Stimulated activated CD4-positive, alpha-beta T cell treated with anti-CD3 and anti-CD28 coated beads, Interleukin-12 subunit alpha, Interleukin-12 subunit beta, amount 100 ng/mL, for 48 hours (primary cell): ENCODE measurements at regions not wholly inside any gene's neighbourhood (a gene's known extent, or its start where the extent isn't known, plus 50 kb on each side); places are given as distances from the start of the nearest gene placed in this dataset.
"Not testable (repeated sequence)": the region's sequence is repeated elsewhere in the genome, so short reads cannot be mapped to it uniquely, and the experiment has no call there.

Experiments used
- DNase-seq, 3 donors: peaks; one replicate each; pipeline ENCODE4 v3.0.0-alpha.2; 2020; ENCODE audit warnings: low read depth in 2 of 3, low spot score in 1 of 3

DNA sequence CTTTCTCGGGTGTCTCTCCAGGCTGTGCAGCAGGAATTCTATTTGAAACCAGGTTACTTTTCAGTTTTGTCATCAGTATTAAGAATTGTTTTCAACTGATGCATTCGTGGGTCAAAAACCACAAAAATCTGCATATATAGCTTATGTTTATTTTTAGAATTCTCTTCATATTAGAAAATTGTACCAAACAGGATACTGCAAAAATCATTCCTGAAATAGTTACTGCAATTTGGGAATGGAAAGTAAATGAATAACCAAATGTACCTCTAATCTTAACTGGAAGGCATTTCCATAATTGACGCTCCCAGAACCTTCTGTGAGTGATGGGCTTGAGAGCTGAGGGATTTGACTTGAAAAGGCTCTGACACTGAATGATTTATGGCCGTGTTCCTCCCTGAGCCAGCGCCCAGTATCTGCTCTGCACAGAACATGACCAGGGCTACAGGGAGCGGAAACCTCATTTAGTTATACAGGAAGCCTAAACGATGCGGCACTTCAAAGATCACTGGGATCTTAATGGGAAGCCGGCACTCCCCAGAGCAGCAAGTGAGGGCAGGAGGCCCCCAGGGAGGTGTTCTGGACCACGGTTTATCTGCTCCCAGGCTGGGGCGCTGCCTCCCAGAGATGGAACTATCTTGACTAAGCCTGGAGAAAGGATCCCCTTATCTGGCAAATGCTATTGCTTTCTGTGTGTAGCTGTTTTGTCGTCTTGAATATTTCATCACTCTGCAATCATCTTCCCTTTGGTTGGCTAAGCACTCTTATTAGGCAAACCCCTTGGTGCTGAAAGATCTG, 446.0 kb downstream of the QKI start:
- no peak for DNase-seq

GRCh38 chr6:163858870-163859269, 444.4 kb downstream of the QKI start:
- not testable (repeated sequence) for DNase-seq

DNA sequence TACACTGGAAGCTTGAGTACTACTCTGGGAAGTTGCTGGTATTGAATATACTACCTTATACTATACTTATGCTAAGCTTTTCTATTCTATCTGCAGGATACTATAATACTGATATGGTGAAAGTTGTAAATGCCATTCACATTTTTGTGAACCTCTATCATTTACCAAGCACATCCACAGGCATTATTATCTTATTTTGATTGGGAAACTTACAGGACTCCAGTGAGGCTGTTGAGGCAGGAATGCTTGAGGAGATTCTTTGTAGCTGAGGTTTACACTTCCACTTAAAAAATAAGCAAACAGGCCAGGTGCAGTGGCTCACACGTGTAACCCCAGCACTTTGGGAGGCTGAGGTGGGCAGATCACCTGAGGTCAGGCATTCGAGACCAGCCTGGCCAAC, 442.9 kb downstream of the QKI start:
- DNase-seq: no peak

DNA sequence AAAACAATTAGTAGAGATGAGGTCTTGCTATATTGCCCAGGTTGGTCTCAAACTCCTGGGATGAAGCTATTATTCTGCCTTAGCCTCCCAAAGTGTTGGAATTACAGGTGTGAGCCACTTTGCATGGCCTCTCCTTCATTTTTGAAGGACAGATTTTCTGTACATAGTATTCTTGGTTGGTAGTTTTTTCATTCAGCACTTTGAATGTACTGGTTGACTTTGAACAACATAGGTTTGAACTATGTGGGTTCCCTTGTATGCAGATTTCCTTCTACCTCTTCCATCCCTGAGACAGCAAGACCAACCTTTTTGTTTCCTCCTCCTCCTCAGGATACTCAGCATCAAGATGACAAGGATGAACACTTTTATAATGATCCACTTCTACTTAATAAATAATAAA, 436.4 kb downstream of the QKI start:
- no peak for DNase-seq

DNA sequence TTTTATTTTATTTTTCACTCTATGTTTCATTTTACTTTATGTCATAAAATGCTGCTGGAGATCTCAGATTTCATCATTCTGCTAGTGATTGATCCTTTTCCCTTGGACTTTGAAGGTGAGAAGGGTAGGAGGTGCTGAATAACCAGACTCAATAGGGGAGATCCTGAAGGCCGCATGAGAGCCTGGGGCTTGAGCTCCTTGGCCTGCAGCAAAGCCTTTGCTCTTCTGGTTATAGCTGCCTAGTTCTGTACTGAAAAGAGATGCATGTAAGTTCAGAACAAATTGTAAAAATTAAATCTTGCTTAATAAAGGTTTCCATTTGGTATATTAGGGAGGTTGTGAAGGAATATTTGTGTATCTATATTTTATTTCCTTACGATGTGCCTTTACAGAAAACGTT, 430.2 kb downstream of the QKI start:
- no peak for DNase-seq

- no peak for DNase-seq
These were observed 429.8 kb downstream of the QKI start for GRCh38 chr6:163844357-163844756.

GRCh38 chr6:163843218-163843617, 428.7 kb downstream of the QKI start:
- no peak for DNase-seq

DNA sequence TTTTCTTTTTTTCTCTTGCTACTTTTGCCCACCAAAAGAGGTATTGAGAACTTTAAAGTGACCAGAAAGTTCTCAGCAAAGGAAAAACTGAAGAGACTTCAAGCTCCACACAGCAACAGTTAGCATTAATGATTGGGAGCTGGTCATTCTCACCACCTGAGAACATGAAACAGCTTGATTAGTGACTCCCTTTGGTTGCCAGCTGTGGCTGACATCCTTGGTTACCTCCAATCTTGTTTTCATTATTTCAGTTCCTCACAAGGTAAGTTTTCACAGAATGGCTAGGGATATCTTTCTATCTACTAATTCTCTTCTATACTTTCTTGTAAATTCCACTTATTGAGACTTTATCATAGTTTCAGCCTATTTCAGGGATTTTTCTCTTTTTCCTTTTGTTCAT, 427.9 kb downstream of the QKI start:
- no peak for DNase-seq

- no peak for DNase-seq
These were observed 427.2 kb downstream of the QKI start for GRCh38 chr6:163841733-163842132.

DNA sequence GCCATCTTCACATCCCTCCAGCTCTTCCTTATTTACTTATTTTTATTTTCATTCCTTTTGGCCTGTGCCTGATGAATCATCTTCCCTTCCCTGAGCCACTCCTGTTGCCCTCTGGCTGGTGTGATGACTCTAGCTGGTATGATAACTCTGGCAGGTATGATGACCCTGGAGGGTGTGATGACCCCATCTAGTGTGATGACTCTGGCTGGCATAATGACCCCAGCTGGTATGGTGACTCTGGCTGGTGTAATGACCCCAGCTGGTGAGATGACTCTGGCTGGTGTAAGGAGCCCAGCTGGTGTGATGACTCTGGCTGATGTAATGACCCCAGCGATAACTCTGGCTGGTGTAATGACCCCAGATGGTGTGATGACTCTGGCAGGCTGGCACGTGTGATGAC, 426.8 kb downstream of the QKI start:
- no peak for DNase-seq

GRCh38 chr6:163840880-163841279, 426.4 kb downstream of the QKI start:
- DNase-seq: no peak

GRCh38 chr6:163839296-163839695, 424.8 kb downstream of the QKI start:
- DNase-seq: no peak

GRCh38 chr6:163837691-163838431, 423.3 kb downstream of the QKI start:
- DNase-seq: no peak

DNA sequence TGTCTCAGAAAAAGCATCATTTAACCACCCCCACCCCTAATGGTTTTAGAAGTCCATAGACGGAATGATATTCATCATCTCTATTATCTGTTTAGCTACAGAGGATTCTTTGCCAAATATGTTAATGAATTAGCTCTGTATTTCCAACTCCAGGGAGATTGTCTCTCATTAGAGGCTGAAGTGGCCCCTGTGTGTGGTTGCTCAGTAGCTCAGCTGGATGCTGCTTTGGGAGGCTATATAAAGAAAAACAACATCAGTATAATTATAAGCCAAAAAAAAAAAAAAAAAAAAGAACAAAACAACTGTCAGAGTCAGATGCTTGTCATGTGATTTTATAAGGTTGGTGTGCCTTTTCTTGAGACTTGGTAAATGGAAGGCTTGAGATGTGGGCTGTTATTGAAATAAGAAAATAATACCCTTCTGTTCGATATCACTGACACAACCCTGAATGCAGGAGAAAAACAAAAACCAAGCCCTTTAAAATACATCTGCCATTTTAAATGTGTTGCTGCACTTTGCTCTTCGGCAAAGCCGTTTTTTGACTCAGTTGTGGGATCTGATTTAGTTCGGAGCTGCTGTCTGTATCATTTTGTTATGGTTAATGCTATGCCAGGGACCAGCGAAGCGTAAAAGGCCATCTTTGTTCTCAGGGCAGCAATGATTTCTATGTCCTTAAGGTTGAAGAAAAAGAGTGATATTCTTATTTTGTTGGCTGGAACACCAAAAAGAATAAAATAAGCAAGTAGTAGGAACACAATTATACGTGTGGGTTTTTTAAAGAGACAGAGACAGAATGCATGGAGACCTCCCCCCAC, 422.6 kb downstream of the QKI start:
- no peak for DNase-seq

- no peak for DNase-seq
These were observed 421.1 kb downstream of the QKI start for GRCh38 chr6:163835439-163836171.

DNA sequence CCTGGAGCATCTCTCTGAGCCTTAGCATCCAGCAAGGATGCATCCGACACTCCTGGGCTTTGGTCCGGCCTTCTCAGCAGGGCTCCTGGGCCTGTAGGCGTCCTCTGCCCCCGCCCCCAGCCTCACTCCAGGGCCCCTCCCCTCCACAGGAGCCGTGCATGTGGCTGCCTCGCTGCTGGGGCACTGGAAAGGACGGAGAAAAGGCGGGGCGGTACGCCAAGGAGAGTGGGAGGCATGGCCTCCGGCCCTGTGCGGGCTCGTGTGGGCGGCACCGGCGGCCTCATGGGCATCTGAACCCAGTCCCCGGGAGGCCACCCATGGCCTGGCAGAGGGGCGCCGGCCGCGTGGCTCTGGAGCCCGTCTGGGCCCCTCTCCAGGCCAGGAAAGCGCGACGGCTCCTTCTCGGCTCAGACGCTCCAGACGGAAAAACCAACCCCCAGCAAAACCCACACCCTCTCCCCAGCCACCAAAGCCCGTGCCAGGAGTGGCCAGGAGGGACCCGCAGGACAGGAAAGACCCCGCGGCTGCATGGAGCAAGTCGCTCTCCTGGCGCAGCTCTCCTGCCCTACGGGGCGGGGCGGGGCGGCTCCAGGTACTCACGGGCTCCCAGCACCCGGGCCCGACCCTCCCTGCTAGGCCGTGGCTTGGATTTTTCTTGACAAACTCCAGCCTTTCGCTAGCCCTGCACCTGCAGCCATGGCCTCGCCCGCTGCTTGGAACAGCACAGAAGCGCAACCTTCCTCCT, 419.9 kb downstream of the QKI start:
- DNase-seq: no peak

DNA sequence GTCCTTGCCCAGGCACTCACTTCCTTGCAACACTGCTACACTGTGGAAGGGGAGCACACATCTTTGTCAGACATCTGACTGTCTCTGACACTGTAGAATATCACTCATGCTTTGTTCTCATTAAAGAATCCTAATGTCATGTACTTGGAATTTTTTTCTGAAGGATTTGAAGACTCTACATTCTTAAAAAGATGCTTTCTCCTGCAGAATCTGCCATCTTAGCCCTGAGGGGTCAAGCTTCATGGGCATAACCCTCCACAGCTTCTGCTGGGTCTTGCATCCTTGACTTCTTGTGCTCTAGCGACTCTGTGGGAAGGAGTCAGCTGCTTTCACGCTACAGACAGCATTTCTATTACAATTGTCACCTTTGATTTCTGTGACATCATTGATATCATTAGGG, 417.2 kb downstream of the QKI start:
- DNase-seq: no peak

- DNase-seq: no peak
These were observed 416.1 kb downstream of the QKI start for GRCh38 chr6:163830641-163831040.

- no peak for DNase-seq
These were observed 413.7 kb downstream of the QKI start for GRCh38 chr6:163828038-163828795.

GRCh38 chr6:163827143-163827542, 412.6 kb downstream of the QKI start:
- no peak for DNase-seq
